DND-41 (cell line): ENCODE measurements at regions not wholly inside any gene's neighbourhood (a gene's known extent, or its start where the extent isn't known, plus 50 kb on each side); places are given as distances from the start of the nearest gene placed in this dataset.

Experiments used
- ATAC-seq: fragments of 200-7000 bp; cut with Tn5 transposase; 3 replicates; pipeline ENCODE4 v1.9.1; 2021; ENCODE audit warnings: low read depth; ENCODE audit not compliant: insufficient read depth
- DNase-seq: peaks from one replicate; pipeline ENCODE4 v3.0.0-alpha.2; 2020
- H2AFZ ChIP-seq: 2 replicates; pipeline ENCODE4 v1.6.0; 2012; ENCODE audit warnings: low read depth, low read length
- H3K27ac ChIP-seq: 2 replicates; pipeline ENCODE4 v1.5.1; 2012; ENCODE audit warnings: low read length, inconsistent platforms
- H3K27me3 ChIP-seq: fragments of 200-600 bp; sonication (generic); 2 replicates; pipeline ENCODE4 v1.6.0; 2012; ENCODE audit warnings: low read length, mild to moderate bottlenecking, inconsistent platforms; ENCODE audit not compliant: insufficient read depth, poor library complexity
- H3K36me3 ChIP-seq: 2 replicates; pipeline ENCODE4 v1.5.1; 2012; ENCODE audit warnings: low read length, inconsistent platforms; ENCODE audit not compliant: insufficient read depth
- H3K4me1 ChIP-seq: 2 replicates; pipeline ENCODE4 v1.5.1; 2012; ENCODE audit warnings: mild to moderate bottlenecking, low read length; ENCODE audit not compliant: insufficient read depth
- H3K4me2 ChIP-seq: 2 replicates; pipeline ENCODE4 v1.6.0; 2012; ENCODE audit warnings: mild to moderate bottlenecking, moderate library complexity, low read length, inconsistent platforms; ENCODE audit not compliant: insufficient read depth
- H3K4me3 ChIP-seq, 2 experiments: fragments of 200-600 bp in 1 of 2; shearing (Covaris generic) in 1 of 2; 2 replicates each; pipeline ENCODE4 v1.5.1; 2012 to 2016; ENCODE audit warnings: inconsistent platforms in 2 of 2, low read length in 2 of 2, mild to moderate bottlenecking in 2 of 2, low read depth in 1 of 2, moderate library complexity in 1 of 2
- H3K79me2 ChIP-seq: 2 replicates; pipeline ENCODE4 v1.6.0; 2012; ENCODE audit warnings: low read length, inconsistent platforms; ENCODE audit not compliant: insufficient read depth
- H3K9ac ChIP-seq: 2 replicates; pipeline ENCODE4 v1.6.0; 2012; ENCODE audit warnings: low read depth, mild to moderate bottlenecking, inconsistent platforms, low read length, moderate library complexity
- H3K9me3 ChIP-seq: 2 replicates; pipeline ENCODE4 v1.5.1; 2012; ENCODE audit warnings: low read length, moderate library complexity, mild to moderate bottlenecking, inconsistent platforms; ENCODE audit not compliant: insufficient read depth, severe bottlenecking
- H4K20me1 ChIP-seq: 2 replicates; pipeline ENCODE4 v1.6.0; 2012; ENCODE audit warnings: low read length; ENCODE audit not compliant: insufficient read depth
- CTCF ChIP-seq: IDR thresholded peaks from 2 replicates; pipeline ENCODE4 v1.5.1; 2012; ENCODE audit warnings: borderline replicate concordance, low read length, moderate library complexity, mild to moderate bottlenecking; ENCODE audit not compliant: poor library complexity, severe bottlenecking; ENCODE audit errors: extremely low read depth
- EZH2 ChIP-seq: IDR thresholded peaks from 3 replicates; pipeline ENCODE4 v1.6.1; 2012; ENCODE audit warnings: borderline replicate concordance, low read depth, mild to moderate bottlenecking, moderate library complexity, low read length, inconsistent platforms; ENCODE audit not compliant: severe bottlenecking

GRCh38 chr13:97133955-97134354 is 88.2 kb upstream of the MBNL2 start:
- H3K4me1 ChIP-seq = no peaks in the 10 kb centered on the region
- no peaks in the 10 kb centered on the region for H4K20me1 ChIP-seq
- H3K27ac ChIP-seq = no peak overlapping the region
- H3K9ac ChIP-seq = no peak overlapping the region
- H3K9me3 ChIP-seq = no peaks in the 10 kb centered on the region
- ATAC-seq (no peak), DNase-seq (no peak)
- no peak overlapping the region for H3K4me3 ChIP-seq
- TF ChIP-seq EZH2 (no peak), CTCF (no peak)
- no peaks in the 10 kb centered on the region for H3K79me2 ChIP-seq
- no peak overlapping the region for H2AFZ ChIP-seq
- H3K4me2 ChIP-seq = no peak overlapping the region
- no peaks in the 10 kb centered on the region for H3K36me3 ChIP-seq
- H3K27me3 ChIP-seq = no peaks in the 10 kb centered on the region

GRCh38 chr13:97134364-97135095 is 87.6 kb upstream of the MBNL2 start:
- no peaks in the 10 kb centered on the region for H3K4me1 ChIP-seq
- H3K4me2 ChIP-seq = no peak overlapping the region
- no peaks in the 10 kb centered on the region for H4K20me1 ChIP-seq
- H3K9ac ChIP-seq = no peak overlapping the region
- no peaks in the 10 kb centered on the region for H3K27me3 ChIP-seq
- H3K9me3 ChIP-seq = no peaks in the 10 kb centered on the region
- ATAC-seq = no peak
- no peak overlapping the region for H3K27ac ChIP-seq
- no peaks in the 10 kb centered on the region for H3K36me3 ChIP-seq
- no peak for DNase-seq
- TF ChIP-seq EZH2 (no peak), CTCF (no peak)
- H2AFZ ChIP-seq = no peak overlapping the region
- no peak overlapping the region for H3K4me3 ChIP-seq
- H3K79me2 ChIP-seq = no peaks in the 10 kb centered on the region

GRCh38 chr13:97135883-97136282 is 86.2 kb upstream of the MBNL2 start:
- Histone ChIP-seq H3K27ac (no peak overlapping the region), H3K4me3 (no peak overlapping the region), H3K4me1 (no peaks in the 10 kb centered on the region), H3K4me2 (no peak overlapping the region), H4K20me1 (no peaks in the 10 kb centered on the region), H3K27me3 (no peaks in the 10 kb centered on the region), H3K79me2 (no peaks in the 10 kb centered on the region), H3K36me3 (no peaks in the 10 kb centered on the region), H2AFZ (no peak overlapping the region), H3K9ac (no peak overlapping the region), H3K9me3 (no peaks in the 10 kb centered on the region)
- no peak for TF ChIP-seq EZH2
- TF ChIP-seq CTCF = no peak
- DNase-seq = no peak
- no peak for ATAC-seq

GRCh38 chr13:97136418-97136817 is 85.7 kb upstream of the MBNL2 start:
- no peaks in the 10 kb centered on the region for H3K79me2 ChIP-seq
- no peak overlapping the region for H2AFZ ChIP-seq
- H3K4me2 ChIP-seq = no peak overlapping the region

More at GRCh38 chr13:97136418-97136817, 85.7 kb upstream of the MBNL2 start:
- Histone ChIP-seq H4K20me1 (no peaks in the 10 kb centered on the region), H3K27ac (no peak overlapping the region), H3K9ac (no peak overlapping the region), H3K4me3 (no peak overlapping the region), H3K4me1 (no peaks in the 10 kb centered on the region), H3K9me3 (no peaks in the 10 kb centered on the region), H3K36me3 (no peaks in the 10 kb centered on the region), H3K27me3 (peaks cover 1% of the 10 kb centered on the region)
- ATAC-seq = no peak
- no peak for DNase-seq
- TF ChIP-seq EZH2 = no peak
- no peak for TF ChIP-seq CTCF
